ENCODE measurements at regions not wholly inside any gene's neighbourhood (a gene's known extent, or its start where the extent isn't known, plus 50 kb on each side); places are given as distances from the start of the nearest gene placed in this dataset.
"Not testable (repeated sequence)": the region's sequence is repeated elsewhere in the genome, so short reads cannot be mapped to it uniquely, and the experiment has no call there.

- no peak for DNase-seq (ENCODE audit: low read depth in 3 of 3, low spot score in 2 of 3)
Observed at GRCh38 chr7:119664601-119665000, 608.4 kb upstream of the KCND2 start.

- no peak for DNase-seq (ENCODE audit: low read depth in 3 of 3, low spot score in 2 of 3)
Observed at GRCh38 chr7:119665796-119666195, 607.2 kb upstream of the KCND2 start.

- DNase-seq (ENCODE audit: low read depth in 3 of 3, low spot score in 2 of 3), result no peak
Observed at GRCh38 chr7:119681336-119681735, 591.6 kb upstream of the KCND2 start.

- DNase-seq (ENCODE audit: low read depth in 3 of 3, low spot score in 2 of 3), result no peak
Observed at GRCh38 chr7:119684763-119685162, 588.2 kb upstream of the KCND2 start.

- DNase-seq (ENCODE audit: low read depth in 3 of 3, low spot score in 2 of 3), result no peak
Observed at GRCh38 chr7:119685906-119686305, 587.1 kb upstream of the KCND2 start.

GRCh38 chr7:119688831-119689230 lies 584.1 kb upstream of the KCND2 start:
- DNase-seq (ENCODE audit: low read depth in 3 of 3, low spot score in 2 of 3), result no peak

GRCh38 chr7:119692541-119692940 lies 580.4 kb upstream of the KCND2 start:
- no peak for DNase-seq (ENCODE audit: low read depth in 3 of 3, low spot score in 2 of 3)

GRCh38 chr7:119694506-119694905 lies 578.5 kb upstream of the KCND2 start:
- DNase-seq (ENCODE audit: low read depth in 3 of 3, low spot score in 2 of 3), result no peak

GRCh38 chr7:119696336-119696735 lies 576.6 kb upstream of the KCND2 start:
- DNase-seq (ENCODE audit: low read depth in 3 of 3, low spot score in 2 of 3), result no peak

- DNase-seq (ENCODE audit: low read depth in 3 of 3, low spot score in 2 of 3), result no peak
Observed at GRCh38 chr7:119703895-119704294, 569.1 kb upstream of the KCND2 start.

GRCh38 chr7:119706608-119707007 lies 566.4 kb upstream of the KCND2 start:
- DNase-seq (ENCODE audit: low read depth in 3 of 3, low spot score in 2 of 3), result no peak

- DNase-seq (ENCODE audit: low read depth in 3 of 3, low spot score in 2 of 3), result no peak
Observed at GRCh38 chr7:119708891-119709290, 564.1 kb upstream of the KCND2 start.

- no peak for DNase-seq (ENCODE audit: low read depth in 3 of 3, low spot score in 2 of 3)
Observed at GRCh38 chr7:119711104-119711503, 561.9 kb upstream of the KCND2 start.

GRCh38 chr7:119712886-119713462 lies 560.0 kb upstream of the KCND2 start:
- no peak for DNase-seq (ENCODE audit: low read depth in 3 of 3, low spot score in 2 of 3)

GRCh38 chr7:119713606-119714005 lies 559.4 kb upstream of the KCND2 start:
- DNase-seq (ENCODE audit: low read depth in 3 of 3, low spot score in 2 of 3), result no peak

- DNase-seq (ENCODE audit: low read depth in 3 of 3, low spot score in 2 of 3), result no peak
Observed at GRCh38 chr7:119720541-119720940, 552.4 kb upstream of the KCND2 start.

GRCh38 chr7:119724041-119724792 lies 548.8 kb upstream of the KCND2 start:
- DNase-seq (ENCODE audit: low read depth in 3 of 3, low spot score in 2 of 3), result no peak

GRCh38 chr7:119733127-119733879 lies 539.7 kb upstream of the KCND2 start:
- no peak for DNase-seq (ENCODE audit: low read depth in 3 of 3, low spot score in 2 of 3)

- DNase-seq (ENCODE audit: low read depth in 3 of 3, low spot score in 2 of 3), result no peak
Observed at GRCh38 chr7:119737390-119737789, 535.6 kb upstream of the KCND2 start.

GRCh38 chr7:119745280-119745679 lies 527.7 kb upstream of the KCND2 start:
- not testable (repeated sequence) for DNase-seq (ENCODE audit: low read depth in 3 of 3, low spot score in 2 of 3)

GRCh38 chr7:119748251-119748860 lies 524.6 kb upstream of the KCND2 start:
- DNase-seq (ENCODE audit: low read depth in 3 of 3, low spot score in 2 of 3), result no peak

Measured in right renal cortex interstitium (tissue), 3 donors.